ENCODE measurements at regions not wholly inside any gene's neighbourhood (a gene's known extent, or its start where the extent isn't known, plus 50 kb on each side); places are given as distances from the start of the nearest gene placed in this dataset.

DNA sequence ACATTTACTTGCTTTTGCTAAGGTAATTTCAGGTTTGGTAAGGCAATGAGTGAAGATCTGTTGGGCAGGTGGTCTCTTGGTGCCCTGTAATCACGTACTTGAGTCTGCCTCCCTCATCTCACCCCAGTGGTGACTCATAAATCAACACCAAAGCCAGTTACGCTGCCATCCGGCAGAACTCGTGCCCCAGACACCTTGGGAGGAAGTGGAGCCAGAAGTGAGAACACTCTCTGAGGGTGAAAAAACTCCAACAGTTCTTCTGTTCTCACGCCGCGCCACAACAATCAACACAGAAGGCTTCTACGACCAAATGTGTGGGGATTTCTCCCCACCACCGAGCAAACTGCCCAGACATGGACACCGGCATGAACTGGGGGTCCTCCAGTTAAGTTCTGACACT is 206.2 kb downstream of the ARL4C start:
- TF ChIP-seq CTCF (conservative IDR thresholded peaks at IDR 0.05; ENCODE audit: low read length) (no peak), EZH2phosphoT487 (IDR thresholded peaks at IDR 0.05; ENCODE audit: borderline replicate concordance) (no peak)

Data from Loucy (cell line).